DMS153 (cell line): ENCODE measurements at regions not wholly inside any gene's neighbourhood (a gene's known extent, or its start where the extent isn't known, plus 50 kb on each side); places are given as distances from the start of the nearest gene placed in this dataset.

ENCODE experiments used
- DNase-seq: peaks from one replicate; lab custom pipeline; 2025; lab: John Stamatoyannopoulos, UW

DNA sequence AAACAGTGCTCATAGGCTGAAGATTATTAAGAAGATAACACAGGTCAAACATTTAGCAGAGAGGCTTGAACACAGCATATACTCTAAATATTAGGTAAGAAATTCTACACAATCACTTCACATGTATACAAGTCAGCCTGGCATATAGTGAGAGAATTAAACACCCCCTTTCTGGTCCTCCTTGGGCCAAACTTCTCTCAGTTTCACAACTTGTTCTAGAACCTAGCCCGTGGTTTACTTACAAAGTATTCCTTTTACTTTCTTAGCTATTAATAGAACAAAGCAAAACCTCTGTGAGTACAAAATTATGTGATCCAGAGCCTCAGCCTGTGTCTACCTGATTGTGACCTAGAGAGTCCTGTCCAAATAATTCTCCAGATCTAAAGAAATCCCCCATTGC, 562.8 kb downstream of the TNS1 start:
- DNase-seq, result no peak

DNA sequence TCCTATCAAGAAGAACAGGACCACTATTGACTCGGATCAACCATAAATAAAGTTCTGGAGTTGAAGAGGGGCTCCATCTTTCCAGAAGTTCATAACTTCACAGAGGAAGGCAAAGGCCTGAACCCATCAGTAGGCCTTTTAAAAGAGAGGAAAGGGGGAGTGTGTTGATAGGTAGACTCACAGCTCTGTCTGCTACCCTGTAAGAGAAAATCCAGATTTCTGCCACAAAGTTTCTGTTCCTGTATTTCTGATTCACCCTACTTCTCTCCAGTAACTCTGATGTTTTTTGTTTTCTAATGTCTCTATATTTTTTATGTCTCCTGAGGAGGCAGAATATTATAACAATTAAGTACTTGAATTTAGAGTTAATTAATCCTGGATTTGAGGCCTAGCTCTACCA, 564.0 kb downstream of the TNS1 start:
- no peak for DNase-seq

GRCh38 chr2:217438136-217438535, 564.7 kb downstream of the TNS1 start:
- no peak for DNase-seq

- DNase-seq, result no peak
These were observed 565.4 kb downstream of the TNS1 start for GRCh38 chr2:217437290-217437870.

DNA sequence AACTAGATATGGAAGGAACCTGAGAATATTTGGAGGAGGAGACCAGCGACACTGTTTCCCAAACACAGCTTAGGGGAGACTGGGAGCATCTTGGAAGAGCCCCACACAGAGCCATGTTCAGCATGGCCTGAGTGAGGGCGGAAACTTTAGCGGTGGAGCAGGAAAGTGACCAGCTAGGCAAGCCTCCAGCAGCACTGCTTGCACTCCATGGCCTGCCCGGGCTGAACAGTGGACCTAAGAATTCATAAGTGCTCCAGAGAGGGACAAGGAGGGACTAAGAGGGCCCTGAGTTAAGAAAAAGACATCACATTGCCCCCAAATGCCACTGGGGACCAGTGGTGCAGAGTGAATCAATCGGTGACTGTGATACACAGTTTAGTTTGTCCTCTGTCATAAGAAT, 566.4 kb downstream of the TNS1 start:
- no peak for DNase-seq

DNA sequence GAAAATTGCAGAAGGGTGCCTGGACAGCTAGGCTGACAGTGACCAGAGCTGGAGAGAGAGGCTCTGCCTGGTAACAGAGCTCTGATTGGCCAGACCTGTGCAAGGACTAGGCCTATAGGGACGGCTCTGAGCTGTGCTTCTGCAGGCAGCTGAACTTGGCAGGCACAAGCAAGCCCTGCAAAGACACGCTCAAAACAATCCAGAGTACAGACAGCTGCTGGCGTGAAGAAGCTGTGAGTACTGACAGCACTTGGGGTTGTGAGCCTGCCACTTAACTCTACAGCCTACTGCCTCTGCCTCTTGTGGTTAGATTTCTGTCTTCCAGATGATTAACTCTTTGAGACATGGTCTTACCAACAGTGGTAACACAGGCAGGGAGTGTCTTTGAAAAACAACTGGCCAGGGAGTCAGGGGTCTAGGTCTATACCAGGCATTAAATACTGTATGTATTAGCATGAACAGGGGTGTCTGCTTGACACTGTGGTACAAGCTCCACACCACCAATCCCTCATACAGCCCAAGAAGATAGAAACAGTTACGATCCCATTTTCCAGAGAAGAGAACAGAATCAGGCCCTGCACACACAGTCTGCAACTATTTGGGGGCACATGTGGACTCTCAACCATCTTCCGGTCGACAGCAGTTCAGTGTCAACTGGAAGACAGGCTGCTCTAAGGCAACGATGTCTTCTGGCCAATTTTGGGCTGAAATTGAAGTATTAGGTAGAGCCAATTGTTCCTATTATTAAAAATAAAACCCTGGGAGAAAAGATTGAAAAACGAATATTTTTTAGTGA, 568.4 kb downstream of the TNS1 start:
- DNase-seq, result peak; percentile 84

DNA sequence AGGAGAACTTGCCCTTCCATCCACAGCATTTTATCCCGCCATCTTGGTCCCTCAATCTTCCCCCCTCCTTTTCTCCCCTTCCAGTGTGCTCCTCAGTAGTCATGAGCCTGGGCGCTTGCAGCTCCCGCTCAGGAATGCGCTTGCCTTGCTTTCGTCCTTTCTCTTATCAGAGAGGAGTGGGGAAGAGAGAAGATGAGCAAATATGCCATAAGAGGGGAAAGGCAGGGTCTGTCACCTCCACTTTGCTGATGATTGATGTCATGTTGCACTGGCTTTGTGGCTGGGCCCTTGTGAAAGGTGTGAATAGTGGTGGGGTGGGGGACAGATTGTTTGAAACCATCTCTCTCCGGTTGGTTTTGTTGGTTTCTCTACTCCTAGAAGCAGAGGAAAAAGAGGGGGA, 569.3 kb downstream of the TNS1 start:
- no peak for DNase-seq

DNA sequence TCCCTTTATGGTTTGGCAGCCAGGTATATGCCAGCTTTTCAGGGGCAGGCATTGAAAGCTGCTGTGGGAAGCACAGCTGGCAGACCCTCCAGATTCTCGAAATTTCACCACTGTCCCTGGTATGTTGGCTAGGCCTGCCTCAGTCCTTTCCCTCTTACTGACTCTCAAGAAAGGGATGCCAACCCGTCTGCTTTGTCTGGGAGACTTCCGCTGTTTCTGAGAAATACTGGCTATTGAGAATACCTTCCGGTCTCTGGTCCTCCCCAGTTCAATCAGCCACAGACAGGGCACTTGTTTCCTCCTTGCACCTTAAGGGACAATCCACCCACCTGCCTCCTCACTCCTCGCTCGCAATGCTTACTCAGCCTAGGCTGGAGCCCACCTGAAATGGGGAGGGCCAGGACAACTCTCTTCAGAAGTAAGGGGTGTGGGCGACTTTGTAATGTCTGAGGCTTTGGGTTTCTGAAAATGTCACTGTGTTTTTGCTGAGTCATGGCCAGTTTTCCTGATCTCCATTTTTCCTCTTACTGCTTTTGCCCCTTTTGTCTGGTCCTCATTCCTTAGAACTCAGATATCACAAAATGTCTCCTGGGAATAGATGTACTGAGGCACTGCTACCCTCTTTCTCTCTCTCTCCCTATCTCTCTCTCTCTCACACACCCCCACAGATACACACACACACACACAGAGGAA, 571.1 kb downstream of the TNS1 start:
- no peak for DNase-seq

- no peak for DNase-seq
These were observed 571.2 kb upstream of the TNP1 start for GRCh38 chr2:217430916-217431576.

GRCh38 chr2:217429981-217430500, 570.2 kb upstream of the TNP1 start:
- DNase-seq, result no peak

GRCh38 chr2:217421834-217422233, 562.0 kb upstream of the TNP1 start:
- no peak for DNase-seq

DNA sequence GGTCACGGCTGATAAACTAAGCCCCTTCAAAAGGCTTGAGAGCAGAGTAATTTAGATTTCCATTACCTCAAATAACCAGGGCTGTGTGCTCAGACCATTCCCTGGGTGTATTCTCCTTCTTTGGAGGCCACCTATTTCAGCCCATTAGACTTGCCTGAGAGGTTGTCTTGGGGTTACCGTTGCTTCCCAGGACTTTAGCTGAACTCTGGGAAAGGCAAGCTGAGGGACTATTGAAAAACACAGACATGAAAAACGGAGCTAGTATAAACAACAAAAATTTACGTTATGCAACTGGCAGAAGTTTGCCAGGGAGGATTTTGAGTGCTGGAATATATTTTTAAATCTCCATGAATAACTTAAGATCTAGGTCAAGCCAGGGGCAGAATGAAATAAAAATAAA, 561.0 kb upstream of the TNP1 start:
- DNase-seq, result no peak

DNA sequence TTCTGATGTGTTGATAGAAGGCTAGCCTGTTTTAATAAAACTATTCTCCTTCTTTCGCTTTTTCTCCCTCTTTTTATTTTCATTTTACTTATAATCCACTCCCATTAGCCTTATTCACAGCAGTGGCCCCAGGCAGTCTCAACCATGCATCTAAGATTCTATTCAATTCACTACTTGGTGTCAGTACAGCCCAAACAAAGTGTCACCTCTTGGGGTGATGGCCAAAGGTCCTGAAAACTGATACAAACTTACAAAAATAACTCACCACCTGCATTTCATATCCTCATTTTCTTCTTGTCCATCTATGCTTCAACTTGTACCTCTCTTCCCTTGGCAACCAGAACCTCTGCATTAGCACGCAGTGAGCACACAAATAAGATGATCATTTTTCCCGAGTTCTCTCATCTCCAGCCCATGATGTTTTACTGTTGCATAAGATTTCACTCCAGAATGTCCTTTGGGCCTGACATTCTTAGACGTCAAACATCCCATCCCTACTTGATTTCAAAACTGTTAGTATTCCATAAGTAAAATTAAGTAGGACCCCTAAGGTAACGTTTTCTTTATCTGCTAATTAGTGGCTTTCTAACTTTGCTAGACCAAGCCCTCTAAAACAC, 559.3 kb upstream of the TNP1 start:
- DNase-seq, result no peak

DNA sequence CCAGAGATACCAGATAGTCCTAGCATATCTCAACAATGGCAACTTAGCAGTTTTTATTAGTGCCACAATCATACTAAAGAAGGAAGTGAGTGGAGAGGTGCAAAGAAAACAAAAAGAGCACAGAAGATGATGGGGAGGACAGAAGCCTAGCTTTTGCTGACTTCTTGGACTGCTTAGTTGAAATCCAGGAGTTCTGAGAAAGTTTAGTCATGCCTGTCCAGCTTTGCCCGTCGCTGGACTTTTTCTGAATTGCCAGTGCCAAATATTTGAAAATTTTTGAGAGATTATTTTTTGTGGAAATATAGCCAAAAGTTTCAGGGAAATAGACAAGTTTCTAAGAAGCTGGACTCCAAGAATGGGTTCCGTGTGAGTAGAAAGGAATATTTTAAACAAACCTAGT, 558.7 kb upstream of the TNP1 start:
- no peak for DNase-seq

DNA sequence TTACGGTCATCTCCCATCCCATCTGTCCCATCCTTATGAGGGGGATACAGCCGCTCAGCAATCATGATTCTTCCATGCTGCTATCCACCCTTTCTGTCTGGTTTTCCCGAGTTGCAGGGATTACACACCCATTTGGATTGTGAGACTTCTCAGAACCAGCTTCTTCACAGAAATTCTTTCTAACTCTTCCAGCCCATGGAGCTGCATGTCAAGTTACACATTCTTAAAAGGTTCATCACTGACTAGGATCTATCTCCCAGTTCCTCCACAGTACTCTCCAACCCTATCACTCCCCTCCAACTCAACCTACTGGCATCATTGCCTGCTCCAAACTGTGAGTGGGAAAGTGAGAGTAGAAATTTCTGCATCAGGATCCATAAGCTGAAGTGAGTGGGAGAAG, 558.2 kb upstream of the TNP1 start:
- DNase-seq, result no peak

DNA sequence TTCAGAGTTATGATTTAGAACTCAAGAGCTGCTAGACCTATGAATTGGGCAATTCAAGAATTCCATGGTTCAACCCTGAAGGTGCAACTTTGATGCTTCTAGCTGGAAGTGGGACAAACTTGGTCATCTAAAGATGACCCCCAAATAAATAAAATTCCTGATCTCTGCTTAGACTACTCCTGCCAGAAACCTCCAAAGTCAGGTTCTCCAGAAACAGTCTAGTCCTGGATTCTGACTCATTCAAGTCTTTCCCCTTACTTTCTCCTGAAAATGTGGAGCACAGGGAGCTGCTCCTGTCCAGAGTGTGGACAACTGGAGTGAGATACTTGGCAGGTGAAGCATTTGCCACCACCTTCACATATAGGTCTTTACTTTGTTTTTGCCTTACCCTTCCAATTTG, 557.7 kb upstream of the TNP1 start:
- no peak for DNase-seq

GRCh38 chr2:217415316-217415715, 555.5 kb upstream of the TNP1 start:
- no peak for DNase-seq

GRCh38 chr2:217414429-217414828, 554.6 kb upstream of the TNP1 start:
- DNase-seq, result no peak

GRCh38 chr2:217413193-217413592, 553.3 kb upstream of the TNP1 start:
- DNase-seq, result no peak

DNA sequence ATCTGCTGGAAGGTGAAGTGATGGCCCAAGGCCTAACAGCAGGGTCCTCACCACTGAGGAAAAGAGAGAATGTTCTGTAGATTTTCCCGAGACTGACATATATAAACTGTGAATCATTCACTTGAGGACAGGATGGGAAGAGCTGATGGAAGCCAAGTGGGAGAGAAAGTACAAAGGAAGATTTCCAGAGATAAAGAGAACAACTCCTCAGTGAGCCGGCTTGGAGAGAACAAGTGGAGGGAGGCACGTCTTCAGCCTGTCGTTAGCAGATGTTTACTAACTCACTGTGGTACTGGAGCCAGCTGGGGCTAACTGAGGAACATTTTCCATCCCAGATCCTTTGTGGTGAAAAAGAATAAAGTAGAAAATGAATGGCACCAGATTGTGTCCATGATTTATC, 552.9 kb upstream of the TNP1 start:
- no peak for DNase-seq

GRCh38 chr2:217412277-217412676, 552.4 kb upstream of the TNP1 start:
- no peak for DNase-seq

- DNase-seq, result no peak
These were observed 550.8 kb upstream of the TNP1 start for GRCh38 chr2:217410681-217410960.
